ENCODE measurements at regions not wholly inside any gene's neighbourhood (a gene's known extent, or its start where the extent isn't known, plus 50 kb on each side); places are given as distances from the start of the nearest gene placed in this dataset.

GRCh38 chr16:85971902-85972638 lies 73.1 kb downstream of the IRF8 start:
- no peak for DNase-seq

- no peak for DNase-seq
Measured at GRCh38 chr16:85974428-85975375, 75.7 kb downstream of the IRF8 start.

- DNase-seq = no peak
Measured at GRCh38 chr16:85975451-85975981, 76.6 kb downstream of the IRF8 start.

GRCh38 chr16:85978291-85978775 lies 79.4 kb downstream of the IRF8 start:
- DNase-seq = no peak

GRCh38 chr16:85978976-85979375 lies 80.0 kb downstream of the IRF8 start:
- no peak for DNase-seq

GRCh38 chr16:85979605-85980004 lies 80.6 kb downstream of the IRF8 start:
- DNase-seq = no peak

- no peak for DNase-seq
Measured at GRCh38 chr16:85980686-85981085, 81.7 kb downstream of the IRF8 start.

- DNase-seq = no peak
Measured at GRCh38 chr16:85981826-85982562, 83.0 kb downstream of the IRF8 start.

GRCh38 chr16:85982563-85982939 lies 83.6 kb downstream of the IRF8 start:
- DNase-seq = no peak

- no peak for DNase-seq
Measured at GRCh38 chr16:85983064-85983463, 84.1 kb downstream of the IRF8 start.

- no peak for DNase-seq
Measured at GRCh38 chr16:85983606-85984230, 84.8 kb downstream of the IRF8 start.

- DNase-seq = no peak
Measured at GRCh38 chr16:85984231-85984880, 85.4 kb downstream of the IRF8 start.

- DNase-seq = no peak
Measured at GRCh38 chr16:85984947-85985451, 86.0 kb downstream of the IRF8 start.

GRCh38 chr16:85986931-85987749 lies 88.2 kb downstream of the IRF8 start:
- peak; percentile 67 for DNase-seq

GRCh38 chr16:85987750-85988078 lies 88.8 kb downstream of the IRF8 start:
- DNase-seq = no peak

GRCh38 chr16:85988306-85988705 lies 89.3 kb downstream of the IRF8 start:
- no peak for DNase-seq

GRCh38 chr16:85988723-85989313 lies 89.9 kb downstream of the IRF8 start:
- DNase-seq = peak; percentile 52

- no peak for DNase-seq
Measured at GRCh38 chr16:85989376-85989775, 90.4 kb downstream of the IRF8 start.

GRCh38 chr16:85989863-85990643 lies 91.1 kb downstream of the IRF8 start:
- DNase-seq = no peak

GRCh38 chr16:85990861-85991301 lies 91.9 kb downstream of the IRF8 start:
- no peak for DNase-seq
